Retina (tissue), 1 donor: ENCODE measurements at regions not wholly inside any gene's neighbourhood (a gene's known extent, or its start where the extent isn't known, plus 50 kb on each side); places are given as distances from the start of the nearest gene placed in this dataset.
A peak's percentile ranks its signal among the peaks of the same experiment; 100 is the strongest.
"Not testable (repeated sequence)": the region's sequence is repeated elsewhere in the genome, so short reads cannot be mapped to it uniquely, and the experiment has no call there.

Source experiments
- DNase-seq: peaks from one replicate; pipeline ENCODE4 v3.0.0-alpha.2; 2016

DNA sequence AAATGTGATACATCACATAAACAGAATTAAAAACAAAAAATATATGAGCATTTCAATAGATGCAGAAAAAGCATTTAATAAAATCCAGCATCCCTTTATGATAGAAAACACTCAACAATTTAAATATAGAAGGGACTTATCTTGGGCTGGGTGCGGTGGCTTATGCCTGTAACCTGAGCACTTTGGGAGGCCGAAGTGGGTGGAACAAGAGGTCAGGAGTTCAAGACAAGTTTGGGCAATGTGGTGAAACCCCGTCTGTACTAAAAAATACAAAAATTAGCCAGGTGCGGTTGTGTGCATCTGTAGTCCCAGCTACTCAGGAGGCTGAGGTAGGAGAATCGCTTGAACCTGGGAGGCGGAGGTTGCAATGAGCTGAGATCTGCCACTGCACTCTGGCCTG, 409.1 kb downstream of the ICE1 start:
- not testable (repeated sequence) for DNase-seq

DNA sequence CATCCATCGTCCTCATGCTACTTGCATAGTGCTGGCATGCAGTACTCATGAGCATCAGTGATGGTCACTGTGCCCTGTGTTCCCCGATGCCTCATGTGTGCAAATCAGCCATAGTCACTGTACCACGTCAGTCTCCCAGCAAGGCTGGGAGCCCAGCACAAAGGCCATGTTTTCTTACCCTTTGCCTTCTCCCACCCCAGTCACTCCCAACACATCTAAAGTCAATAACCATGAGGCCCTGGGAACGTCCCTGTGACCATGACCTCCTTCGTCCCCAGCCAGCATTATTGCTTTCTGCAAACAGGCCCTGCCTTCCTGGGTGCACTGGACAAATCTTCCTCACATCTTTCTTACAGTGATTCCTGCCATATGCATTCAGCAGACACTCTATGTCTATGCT, 406.1 kb downstream of the ICE1 start:
- no peak for DNase-seq

GRCh38 chr5:5826911-5827310, 404.4 kb downstream of the ICE1 start:
- no peak for DNase-seq

DNA sequence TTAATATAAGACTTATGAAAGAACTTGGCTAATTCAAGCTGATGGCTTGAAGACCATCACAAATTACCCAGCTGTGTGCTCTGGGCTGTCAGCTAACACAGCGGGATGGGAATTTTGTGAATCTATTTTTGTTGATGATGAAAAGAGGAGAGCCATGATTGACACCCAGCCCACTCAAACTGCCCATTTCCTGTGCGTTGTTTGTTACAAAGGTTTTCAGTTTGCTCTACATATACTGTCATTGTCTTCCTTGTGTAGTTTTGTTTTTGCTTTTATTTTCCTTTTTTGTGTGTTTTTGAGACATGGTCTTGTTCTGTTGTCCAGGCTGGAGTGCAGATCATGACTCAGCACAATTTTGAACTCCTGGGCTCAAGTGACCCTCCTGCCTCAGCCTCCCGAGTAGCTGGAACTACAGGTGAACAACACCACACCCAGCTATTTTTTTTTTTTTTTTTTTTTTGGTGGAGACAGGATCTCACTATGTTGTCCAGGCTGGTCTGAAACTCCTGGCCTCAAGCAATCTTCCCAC, 400.3 kb downstream of the ICE1 start:
- DNase-seq: no peak

- no peak for DNase-seq
These were observed 394.5 kb downstream of the ICE1 start for GRCh38 chr5:5816960-5817359.

DNA sequence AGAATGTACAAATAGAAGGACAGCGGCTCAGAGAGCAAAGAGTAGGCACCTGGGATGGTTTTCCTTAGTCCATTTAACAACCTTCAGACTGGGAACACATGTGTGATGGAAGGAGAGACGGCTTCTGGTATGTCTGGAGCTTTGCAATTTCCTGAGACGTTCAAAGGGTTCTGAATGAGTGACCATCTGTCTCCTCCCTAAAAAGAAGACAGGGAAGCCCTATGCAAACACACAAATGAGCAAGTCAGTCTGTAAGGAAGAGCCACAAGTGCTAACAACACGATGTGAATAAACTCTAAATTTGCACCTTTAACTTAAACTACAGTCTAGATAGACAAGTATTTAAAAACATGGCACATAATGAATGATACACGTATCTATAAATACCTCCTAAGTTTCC, 391.0 kb downstream of the ICE1 start:
- DNase-seq: no peak

DNA sequence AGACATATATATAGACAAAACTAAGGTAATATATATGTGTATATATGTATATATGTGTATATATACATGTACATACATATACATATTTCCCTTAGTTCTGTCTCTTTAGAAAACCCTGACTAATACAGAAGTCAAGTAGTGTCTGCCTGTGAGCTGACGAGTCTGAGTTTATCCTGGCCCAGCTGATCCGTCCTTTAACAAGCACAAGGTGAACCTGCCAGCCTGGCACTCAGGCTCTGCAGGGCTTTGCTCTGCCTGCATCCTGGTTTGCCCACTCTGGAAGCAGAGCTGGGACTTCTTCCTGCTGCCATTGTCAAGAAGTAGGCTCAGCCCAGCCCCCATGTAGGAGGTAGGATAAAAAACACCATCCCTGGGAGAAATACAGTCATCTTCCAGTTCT, 388.0 kb downstream of the ICE1 start:
- no peak for DNase-seq

DNA sequence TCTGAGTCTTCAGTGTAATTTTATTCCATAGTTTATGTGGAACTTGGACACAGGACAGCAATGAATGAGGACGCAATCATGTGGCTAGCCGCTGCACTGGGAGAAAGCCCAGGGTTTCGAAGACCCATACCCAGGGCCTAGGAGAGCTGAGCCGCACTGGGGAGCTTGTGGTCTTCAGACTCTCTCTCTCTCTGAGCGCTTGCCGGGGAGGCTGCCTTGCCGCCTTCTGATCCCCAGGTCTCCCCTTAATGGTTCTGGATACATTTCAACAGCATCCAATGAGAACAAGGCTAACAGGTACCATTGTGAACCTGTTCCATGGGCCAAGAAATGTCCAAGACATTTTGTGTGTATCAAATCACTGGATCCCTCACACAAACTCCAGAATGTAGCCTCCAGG, 383.4 kb downstream of the ICE1 start:
- DNase-seq: no peak

DNA sequence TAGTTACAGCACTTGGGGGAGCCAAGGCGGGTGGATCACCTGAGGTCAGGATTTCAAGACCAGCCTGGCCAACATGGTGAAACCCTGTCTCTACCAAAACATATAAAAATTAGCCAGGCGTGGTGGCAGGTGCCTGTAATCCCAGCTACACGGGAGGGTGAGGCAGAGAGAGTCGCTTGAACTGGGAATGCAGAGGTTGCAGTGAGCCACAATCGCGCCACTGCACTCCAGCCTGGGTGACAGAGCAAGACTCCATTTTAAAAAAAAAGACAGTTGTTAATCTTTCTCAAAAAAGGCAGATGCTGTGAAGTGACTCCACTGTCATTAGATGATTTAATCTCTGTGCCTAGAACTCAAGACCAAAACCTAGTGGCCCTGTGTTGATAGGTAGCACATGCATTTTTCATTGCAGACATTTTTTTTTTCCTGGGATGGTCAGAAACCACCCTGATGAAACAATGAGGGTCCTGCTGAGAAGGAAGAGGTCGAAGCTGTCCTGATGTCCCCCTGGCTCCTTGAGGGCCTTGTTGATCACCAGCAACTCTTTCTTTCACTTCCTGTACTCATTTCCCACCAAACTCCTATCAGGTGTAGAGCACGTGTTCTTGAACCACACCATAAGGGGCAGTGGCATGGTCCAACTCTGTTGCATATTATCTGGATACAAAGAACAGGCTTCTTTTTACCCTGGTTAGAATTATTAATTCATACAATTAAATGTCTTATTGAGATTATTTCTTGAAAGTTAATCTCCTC, 382.2 kb downstream of the ICE1 start:
- DNase-seq: no peak

DNA sequence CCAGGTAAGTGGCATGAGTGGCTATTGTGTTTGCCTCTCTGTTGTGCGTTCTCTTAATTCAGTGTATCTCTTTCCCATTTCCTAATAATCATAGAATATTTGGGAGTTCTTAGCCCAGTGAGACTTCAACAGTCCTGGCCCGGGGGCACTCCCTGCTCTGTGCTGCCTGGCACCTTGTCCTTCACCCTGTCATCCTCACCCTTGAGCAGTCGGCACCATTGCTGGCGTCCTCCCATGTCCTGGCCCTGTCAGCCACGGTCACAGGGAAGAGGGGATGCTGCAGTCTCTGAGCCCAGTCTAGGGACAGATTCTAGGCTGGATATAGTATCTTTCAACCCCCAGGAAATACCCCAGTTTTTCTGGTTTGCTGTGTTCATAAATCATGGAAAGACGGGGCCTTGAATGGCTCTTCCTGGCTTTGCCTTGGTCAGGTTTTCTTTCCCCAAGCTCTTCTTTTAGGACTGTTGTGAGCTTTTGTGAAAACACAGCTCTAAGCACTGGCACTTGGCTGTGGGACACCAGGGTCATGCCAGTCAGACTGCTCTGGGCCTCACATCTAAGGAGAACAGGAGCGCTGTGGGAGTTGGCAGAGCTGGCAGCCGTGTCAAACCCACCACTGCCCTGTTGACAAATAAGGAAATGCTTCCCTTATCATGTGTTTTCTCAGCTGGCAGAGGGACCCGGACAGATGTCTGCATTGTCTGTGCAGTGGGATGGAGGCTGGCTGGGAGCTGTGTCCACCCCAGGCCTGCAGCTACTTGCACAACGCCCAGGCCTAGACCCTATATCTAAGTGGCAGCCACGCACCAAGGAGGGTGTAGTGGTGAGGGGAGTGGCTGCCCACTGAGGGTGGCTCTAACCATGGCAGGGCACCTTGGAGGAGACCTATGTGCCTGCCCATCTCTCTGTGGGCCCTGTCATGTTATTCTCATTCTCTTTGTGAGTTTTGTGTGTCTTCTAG, 378.6 kb downstream of the ICE1 start:
- DNase-seq: no peak

GRCh38 chr5:5799826-5800225, 377.3 kb downstream of the ICE1 start:
- no peak for DNase-seq

DNA sequence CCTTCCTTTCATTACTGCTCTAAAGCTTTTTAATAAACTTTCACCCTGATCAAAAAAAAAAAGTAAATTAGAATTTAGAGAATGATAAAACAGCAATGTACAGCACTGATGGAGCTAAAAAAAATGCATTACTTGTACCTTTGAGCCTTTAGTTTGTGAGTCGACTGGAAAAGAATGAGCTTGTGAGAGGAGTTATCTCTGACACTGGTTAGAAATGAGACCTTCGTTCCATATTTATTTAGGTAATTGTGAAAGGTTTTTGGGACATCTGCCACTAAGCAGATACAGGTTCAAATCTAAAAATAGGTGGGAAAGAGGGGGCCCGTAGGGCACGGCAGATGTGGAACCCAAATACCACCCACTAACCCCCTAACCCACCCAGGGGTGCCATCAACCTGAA, 376.8 kb downstream of the ICE1 start:
- no peak for DNase-seq

- no peak for DNase-seq
These were observed 376.0 kb downstream of the ICE1 start for GRCh38 chr5:5798462-5798861.

GRCh38 chr5:5798041-5798440, 375.6 kb downstream of the ICE1 start:
- DNase-seq: no peak

DNA sequence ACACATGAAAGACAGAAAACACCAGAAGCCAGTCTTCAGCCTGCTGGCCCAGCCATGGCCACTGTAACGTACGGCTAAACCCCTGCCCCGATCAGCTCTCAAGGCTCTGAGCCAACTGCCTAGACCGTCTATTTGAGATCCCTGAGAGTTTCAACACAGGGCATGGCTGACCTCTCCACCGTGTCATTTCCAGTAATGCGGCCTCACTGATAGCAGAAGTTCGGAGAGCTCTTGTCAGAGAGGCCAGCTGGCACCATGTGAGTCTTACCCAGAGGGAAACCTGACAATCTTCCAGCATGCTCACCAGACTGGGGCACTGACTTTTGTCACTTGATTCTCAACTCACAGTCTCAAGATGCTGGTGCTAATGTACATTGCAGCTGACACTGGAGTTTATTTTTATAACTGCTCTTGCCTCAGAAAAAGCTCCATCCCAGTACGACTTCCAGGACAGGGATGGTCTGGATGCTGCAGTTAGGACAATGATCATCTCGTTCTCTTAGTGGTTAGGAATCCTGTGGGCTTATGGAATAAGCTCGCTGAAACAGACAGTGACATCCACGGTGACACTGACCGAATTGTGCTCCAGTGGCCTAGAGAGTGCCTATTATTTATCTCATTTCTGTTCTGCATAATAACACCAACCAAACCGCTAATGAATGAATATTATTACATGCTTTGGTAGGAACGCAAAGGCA, 372.7 kb downstream of the ICE1 start:
- peak; percentile 48 for DNase-seq

- DNase-seq: no peak
These were observed 371.7 kb downstream of the ICE1 start for GRCh38 chr5:5794118-5794560.

DNA sequence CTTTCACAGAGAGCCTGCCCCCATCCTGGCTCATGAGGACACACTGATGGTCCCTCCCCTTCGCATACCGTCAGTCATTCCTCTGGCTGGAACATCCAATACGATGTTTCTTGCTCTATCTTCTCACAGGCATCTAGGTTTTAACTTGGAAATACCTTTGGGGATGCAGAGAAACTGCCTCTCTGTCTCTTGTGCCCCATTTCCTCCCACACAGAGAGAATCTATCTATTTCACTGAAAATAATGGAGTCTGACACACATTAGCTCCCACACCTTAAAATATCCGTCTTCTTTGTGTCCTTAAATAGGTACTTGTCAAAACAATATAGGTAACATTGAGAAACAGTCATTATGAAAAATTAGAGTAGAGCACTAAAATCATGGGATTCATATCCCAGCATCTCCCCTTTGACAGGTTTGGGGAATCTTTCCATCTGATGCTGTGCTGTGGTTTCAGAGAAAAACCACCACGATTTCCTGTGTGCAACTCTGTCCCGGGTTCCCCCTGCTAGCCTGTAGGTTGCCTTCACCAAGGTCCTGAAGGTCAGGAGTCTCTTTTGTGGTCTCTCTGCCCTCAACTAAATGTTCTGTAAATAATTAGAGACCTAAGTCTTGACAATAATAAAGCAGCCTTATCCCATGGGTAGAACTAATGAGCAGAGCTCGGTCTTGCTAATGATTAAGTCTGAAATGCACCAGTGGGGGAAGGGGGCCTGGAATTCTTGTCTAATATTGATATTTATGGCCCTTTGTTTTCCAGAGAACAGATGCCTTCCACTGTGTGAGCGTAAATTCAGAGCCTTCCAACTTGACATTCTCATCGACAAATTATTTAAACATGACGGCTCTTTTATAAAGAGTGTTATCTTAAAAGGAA, 371.0 kb downstream of the ICE1 start:
- DNase-seq: peak; percentile 59

GRCh38 chr5:5792106-5792505, 369.6 kb downstream of the ICE1 start:
- no peak for DNase-seq

DNA sequence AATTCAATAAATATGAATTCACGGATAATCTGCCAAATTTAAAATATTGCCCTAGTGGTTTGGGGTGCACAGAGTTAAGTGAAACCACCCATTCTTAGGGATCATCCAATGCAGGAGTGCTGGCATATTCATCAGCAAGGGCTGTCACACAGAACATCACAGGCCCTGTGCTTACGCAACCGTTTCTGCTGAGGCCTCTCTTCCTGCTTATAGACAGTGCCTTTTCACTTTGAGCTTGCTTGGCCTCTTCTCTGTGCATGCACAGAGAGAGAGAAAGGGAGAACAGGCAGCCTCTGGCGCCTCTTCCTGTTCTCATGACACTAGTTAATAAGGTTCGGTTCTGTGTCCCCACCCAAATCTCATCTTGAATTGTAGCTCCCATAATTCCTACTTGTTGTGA, 366.3 kb downstream of the ICE1 start:
- DNase-seq: no peak

GRCh38 chr5:5787373-5787772, 364.9 kb downstream of the ICE1 start:
- DNase-seq: no peak

DNA sequence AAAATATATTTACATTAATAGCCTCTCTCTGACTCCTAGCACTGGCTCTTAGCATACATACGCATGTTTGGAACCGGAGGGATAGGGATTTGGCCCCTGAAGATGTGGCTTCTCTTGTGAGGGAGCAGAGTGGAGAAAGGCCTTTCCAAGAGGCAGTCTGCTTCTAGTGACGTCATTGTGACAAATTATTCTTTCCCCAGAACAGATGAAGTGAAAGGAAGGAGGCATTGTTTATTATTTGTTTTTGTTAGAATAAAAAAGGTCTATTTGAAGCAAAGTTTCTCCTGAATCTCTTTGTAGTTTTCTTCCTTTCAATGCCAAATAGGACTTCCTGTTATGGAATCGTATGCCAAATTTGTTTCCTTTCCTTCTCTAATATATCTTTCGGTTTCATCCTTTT, 361.6 kb downstream of the ICE1 start:
- DNase-seq: no peak

- no peak for DNase-seq
These were observed 360.5 kb downstream of the ICE1 start for GRCh38 chr5:5783021-5783420.
